ENCODE measurements at regions not wholly inside any gene's neighbourhood (a gene's known extent, or its start where the extent isn't known, plus 50 kb on each side); places are given as distances from the start of the nearest gene placed in this dataset.

GRCh38 chr9:95610006-95610785 is 93.4 kb upstream of the PTCH1 start:
- no peak overlapping the region for H3K27ac ChIP-seq (ENCODE audit: insufficient read length, low read depth, low read length)
- no peaks in the 10 kb centered on the region for H3K79me2 ChIP-seq (ENCODE audit: insufficient read depth, low read length)
- H3K36me3 Mint-ChIP-seq (ENCODE audit: insufficient read depth in 1 of 3, low read depth in 3 of 3) = no peaks in the 10 kb centered on the region
- no peak overlapping the region for H2BK120ac ChIP-seq (ENCODE audit: low read depth, low read length, poor library complexity, severe bottlenecking)
- H3K4ac ChIP-seq (ENCODE audit: low read depth, low read length) = no peak overlapping the region
- no peak overlapping the region for H2BK15ac ChIP-seq (ENCODE audit: low read depth, low read length)
- no CpG with 5 or more reads among the region's 16 CpGs for WGBS (ENCODE audit: extremely low coverage, insufficient read length, low lambda C conversion rate)
- H4K8ac ChIP-seq (replicated peaks; ENCODE audit: insufficient read length, low read depth, low read length) = no peak overlapping the region
- H3K14ac ChIP-seq (ENCODE audit: insufficient read depth, low read length) = no peak overlapping the region
- H4K5ac ChIP-seq (ENCODE audit: insufficient read length, low read depth, low read length) = no peak overlapping the region
- no peaks in the 10 kb centered on the region for H4K20me1 ChIP-seq (ENCODE audit: control insufficient read depth, insufficient read depth, insufficient read length)
- H3K79me1 ChIP-seq (ENCODE audit: insufficient read depth, low read depth, low read length, poor library complexity, severe bottlenecking) = no peaks in the 10 kb centered on the region
- DNase-seq = no peak
- H3T11ph ChIP-seq (ENCODE audit: low read length) = no peak overlapping the region
- no peaks in the 10 kb centered on the region for H3K23me2 ChIP-seq (ENCODE audit: insufficient read length, low read depth, low read length, poor library complexity, severe bottlenecking)
- H2BK20ac ChIP-seq (ENCODE audit: low read depth, low read length, poor library complexity, severe bottlenecking) = no peak overlapping the region
- H2BK5ac ChIP-seq (ENCODE audit: insufficient read length, low read length) = no peak overlapping the region
- peaks cover 10 to 12% of the 10 kb centered on the region in 2 experiments for H3K4me1 Mint-ChIP-seq
- no peak overlapping the region for H2AK5ac ChIP-seq (ENCODE audit: insufficient read length, low read length)
- H3K4me2 ChIP-seq (ENCODE audit: insufficient read depth, insufficient read length, low read length) = no peak overlapping the region
- H3K9me3 Mint-ChIP-seq = no peaks in the 10 kb centered on the region
- no peak overlapping the region for H4K91ac ChIP-seq (ENCODE audit: insufficient read length, low read depth, low read length)
- H3K9me3 ChIP-seq (ENCODE audit: control insufficient read depth, low read depth, low read length) = no peaks in the 10 kb centered on the region
- H3K9ac ChIP-seq (ENCODE audit: extremely low read depth, insufficient read length, low read length) = no peak overlapping the region
- no peak overlapping the region for H3K23ac ChIP-seq (ENCODE audit: insufficient read length, low read depth, low read length)
- H3K56ac ChIP-seq (ENCODE audit: insufficient read length, low read depth, low read length) = no peak overlapping the region
- H3K4me1 ChIP-seq (ENCODE audit: insufficient read depth, low read length) = no peaks in the 10 kb centered on the region
- H3K18ac ChIP-seq (ENCODE audit: insufficient read length, low read depth, low read length) = no peak overlapping the region
- no peak for TF ChIP-seq CTCF (conservative IDR thresholded peaks at IDR 0.05)
- no peak overlapping the region for H2BK12ac ChIP-seq (ENCODE audit: insufficient read length, low read depth, low read length)
- H3K27me3 ChIP-seq (ENCODE audit: insufficient read depth, low read length) = no peaks in the 10 kb centered on the region
- peaks cover 9% of the 10 kb centered on the region for H3K27me3 Mint-ChIP-seq (ENCODE audit: low read depth)
- H3K27ac Mint-ChIP-seq = no peak overlapping the region; a peak in 1 of 7 replicates
- H3K4me3 Mint-ChIP-seq = no peak overlapping the region
- H2AFZ ChIP-seq (ENCODE audit: low read length) = no peak overlapping the region

Measured in H9 (cell line).